HepG2 (cell line): ENCODE measurements at regions not wholly inside any gene's neighbourhood (a gene's known extent, or its start where the extent isn't known, plus 50 kb on each side); places are given as distances from the start of the nearest gene placed in this dataset.

Experiments
- NFIC ChIP-seq: IDR thresholded peaks from 2 replicates; pipeline ENCODE4 v1.6.1; 2012; ENCODE audit warnings: mild to moderate bottlenecking, low read length, inconsistent platforms
- ZFX ChIP-seq: sonication (generic); formaldehyde crosslinking; IDR thresholded peaks from 2 replicates; pipeline ENCODE4 v1.4.0; 2020; ENCODE audit warnings: mild to moderate bottlenecking, low read depth, missing genetic modification reagents, moderate library complexity
- ZNF510 ChIP-seq: sonication (generic); formaldehyde crosslinking; IDR thresholded peaks from 2 replicates; pipeline ENCODE4 v1.4.0; 2020; ENCODE audit warnings: low read depth, mild to moderate bottlenecking, missing genetic modification reagents
- TF ChIP-seq, protein P1 (sequence below): IDR thresholded peaks from 2 replicates; pipeline ENCODE4 v1.6.1; 2016; ENCODE audit warnings: missing compliant biosample characterization, missing genetic modification reagents, borderline replicate concordance

DNA sequence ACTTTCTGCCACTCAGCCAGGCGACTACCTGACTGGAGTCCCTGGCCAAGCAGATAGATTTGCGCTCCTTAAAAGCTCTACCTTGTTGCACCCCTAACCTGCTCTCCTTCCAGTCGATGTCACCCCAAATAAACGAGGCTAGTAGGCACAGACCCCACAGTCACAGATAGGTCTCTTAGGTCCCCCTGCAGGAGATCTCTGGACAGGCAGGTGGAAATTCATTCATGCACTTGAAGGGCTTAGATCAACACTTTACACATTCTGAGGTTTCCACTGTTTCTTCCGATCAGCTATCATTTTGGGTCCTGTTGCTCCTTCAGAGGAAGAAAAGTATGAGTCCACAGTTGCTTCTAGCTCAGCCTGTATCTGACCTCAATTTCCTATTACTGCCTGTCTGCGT is 272.6 kb upstream of the FMN2 start:
- no peak for TF ChIP-seq ZFX (CRISPR knock-in tag)
- no peak for TF ChIP-seq NFIC
- TF ChIP-seq ZNF510 (CRISPR knock-in tag): no peak
- TF ChIP-seq, protein P1, sequence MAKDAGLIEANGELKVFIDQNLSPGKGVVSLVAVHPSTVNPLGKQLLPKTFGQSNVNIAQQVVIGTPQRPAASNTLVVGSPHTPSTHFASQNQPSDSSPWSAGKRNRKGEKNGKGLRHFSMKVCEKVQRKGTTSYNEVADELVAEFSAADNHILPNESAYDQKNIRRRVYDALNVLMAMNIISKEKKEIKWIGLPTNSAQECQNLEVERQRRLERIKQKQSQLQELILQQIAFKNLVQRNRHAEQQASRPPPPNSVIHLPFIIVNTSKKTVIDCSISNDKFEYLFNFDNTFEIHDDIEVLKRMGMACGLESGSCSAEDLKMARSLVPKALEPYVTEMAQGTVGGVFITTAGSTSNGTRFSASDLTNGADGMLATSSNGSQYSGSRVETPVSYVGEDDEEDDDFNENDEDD (CRISPR knock-in tag): no peak
